Mesenchymal stem cell (in vitro differentiated cells and primary cell): ENCODE measurements at regions not wholly inside any gene's neighbourhood (a gene's known extent, or its start where the extent isn't known, plus 50 kb on each side); places are given as distances from the start of the nearest gene placed in this dataset.
"Not testable (repeated sequence)": the region's sequence is repeated elsewhere in the genome, so short reads cannot be mapped to it uniquely, and the experiment has no call there.

Experiments used
- DNase-seq: peaks from one replicate; pipeline ENCODE4 v3.0.0-alpha.2; 2013
- H2AFZ ChIP-seq: one replicate; pipeline ENCODE4 v1.6.1; 2013; ENCODE audit warnings: low read depth, mild to moderate bottlenecking, control low read depth, inconsistent platforms, low read length, moderate library complexity
- H2AK5ac ChIP-seq: 2 replicates; pipeline ENCODE4 v1.6.1; 2013; ENCODE audit warnings: low read length, moderate library complexity, mild to moderate bottlenecking, inconsistent platforms; ENCODE audit not compliant: severe bottlenecking
- H2BK120ac ChIP-seq: one replicate; pipeline ENCODE4 v1.6.1; 2013; ENCODE audit warnings: low read depth, mild to moderate bottlenecking, inconsistent platforms, low read length, moderate library complexity
- H2BK12ac ChIP-seq, 2 experiments: one replicate each; pipeline ENCODE4 v1.6.1; 2013; ENCODE audit warnings: inconsistent platforms in 2 of 2, low read length in 2 of 2, mild to moderate bottlenecking in 2 of 2, moderate library complexity in 2 of 2, control low read depth in 1 of 2
- H2BK15ac ChIP-seq: one replicate; pipeline ENCODE4 v1.6.1; 2013; ENCODE audit warnings: mild to moderate bottlenecking, low read depth, inconsistent platforms; ENCODE audit not compliant: poor library complexity, severe bottlenecking
- H2BK5ac ChIP-seq: 2 replicates; pipeline ENCODE4 v1.6.1; 2013; ENCODE audit warnings: low read depth, mild to moderate bottlenecking, low read length, control low read depth, inconsistent platforms; ENCODE audit not compliant: poor library complexity, severe bottlenecking
- H3K14ac ChIP-seq, 2 experiments: one replicate each; pipeline ENCODE4 v1.6.1; 2013; ENCODE audit warnings: inconsistent platforms in 2 of 2, low read length in 2 of 2, control low read depth in 1 of 2, mild to moderate bottlenecking in 1 of 2, moderate library complexity in 1 of 2
- H3K18ac ChIP-seq, 2 experiments: one replicate each; pipeline ENCODE4 v1.6.1; 2013; ENCODE audit warnings: inconsistent platforms in 2 of 2, low read length in 2 of 2, control low read depth in 1 of 2, low read depth in 1 of 2, mild to moderate bottlenecking in 1 of 2
- H3K23ac ChIP-seq, 2 experiments: one replicate each; pipeline ENCODE4 v1.6.1; 2013; ENCODE audit warnings: inconsistent platforms in 2 of 2, low read length in 2 of 2, mild to moderate bottlenecking in 2 of 2, moderate library complexity in 2 of 2, control low read depth in 1 of 2
- H3K27ac ChIP-seq: 2 replicates; pipeline ENCODE4 v1.5.1; 2013; ENCODE audit warnings: mild to moderate bottlenecking, moderate library complexity, low read length, control low read depth, inconsistent platforms; ENCODE audit not compliant: poor library complexity, severe bottlenecking
- H3K27me3 ChIP-seq, 2 experiments: 2 replicates each; pipeline versions ENCODE4 v1.6.1 to v1.7.0; 2013; ENCODE audit warnings: low read length in 2 of 2, mild to moderate bottlenecking in 2 of 2, moderate library complexity in 2 of 2, control low read depth in 1 of 2, inconsistent platforms in 1 of 2; ENCODE audit not compliant: control insufficient read depth in 1 of 2, insufficient read depth in 1 of 2
- H3K36me3 ChIP-seq, 2 experiments: 2 replicates each; pipeline versions ENCODE4 v1.6.1 to v1.7.0; 2013; ENCODE audit warnings: low read length in 2 of 2, control low read depth in 1 of 2, inconsistent platforms in 1 of 2, low read depth in 1 of 2, mild to moderate bottlenecking in 1 of 2; ENCODE audit not compliant: insufficient read depth in 2 of 2, control insufficient read depth in 1 of 2
- H3K4ac ChIP-seq, 2 experiments: one replicate each; pipeline ENCODE4 v1.6.1; 2013; ENCODE audit warnings: inconsistent platforms in 2 of 2, low read length in 2 of 2, mild to moderate bottlenecking in 2 of 2, moderate library complexity in 2 of 2, control low read depth in 1 of 2, low read depth in 1 of 2
- H3K4me1 ChIP-seq: 2 replicates; pipeline ENCODE4 v1.6.1; 2013; ENCODE audit warnings: low read depth, low read length, control low read depth; ENCODE audit not compliant: control insufficient read depth, insufficient read depth
- H3K4me2 ChIP-seq: 2 replicates; pipeline ENCODE4 v1.6.1; 2013; ENCODE audit warnings: low read length, mild to moderate bottlenecking, inconsistent platforms; ENCODE audit not compliant: poor library complexity, severe bottlenecking
- H3K4me3 ChIP-seq, 2 experiments: 2 replicates each; pipeline versions ENCODE4 v1.5.1 to v1.7.0; 2013; ENCODE audit warnings: low read length in 2 of 2, mild to moderate bottlenecking in 2 of 2, control low read depth in 1 of 2, low read depth in 1 of 2; ENCODE audit not compliant: insufficient read depth in 1 of 2
- H3K79me1 ChIP-seq: replicated peaks from 2 replicates; pipeline ENCODE4 v1.6.1; 2013; ENCODE audit warnings: mild to moderate bottlenecking, control low read depth, low read length, inconsistent platforms; ENCODE audit not compliant: poor library complexity, severe bottlenecking
- H3K9ac ChIP-seq: 2 replicates; pipeline ENCODE4 v1.7.0; 2013; ENCODE audit warnings: mild to moderate bottlenecking, low read length, moderate library complexity
- H3K9me3 ChIP-seq: 2 replicates; pipeline ENCODE4 v1.7.0; 2013; ENCODE audit warnings: mild to moderate bottlenecking, low read length; ENCODE audit not compliant: control insufficient read depth
- H4K8ac ChIP-seq: one replicate; pipeline ENCODE4 v1.6.1; 2013; ENCODE audit warnings: inconsistent platforms, mild to moderate bottlenecking, low read length, moderate library complexity
- H4K91ac ChIP-seq: one replicate; pipeline ENCODE4 v1.6.1; 2013; ENCODE audit warnings: mild to moderate bottlenecking, low read length, inconsistent platforms
- WGBS: methylation state at CpG from one replicate; pipeline ENCODE4 v1.1.7; 2013; ENCODE audit warnings: mixed read lengths; 5-methylcytosine and 5-hydroxymethylcytosine counted together

DNA sequence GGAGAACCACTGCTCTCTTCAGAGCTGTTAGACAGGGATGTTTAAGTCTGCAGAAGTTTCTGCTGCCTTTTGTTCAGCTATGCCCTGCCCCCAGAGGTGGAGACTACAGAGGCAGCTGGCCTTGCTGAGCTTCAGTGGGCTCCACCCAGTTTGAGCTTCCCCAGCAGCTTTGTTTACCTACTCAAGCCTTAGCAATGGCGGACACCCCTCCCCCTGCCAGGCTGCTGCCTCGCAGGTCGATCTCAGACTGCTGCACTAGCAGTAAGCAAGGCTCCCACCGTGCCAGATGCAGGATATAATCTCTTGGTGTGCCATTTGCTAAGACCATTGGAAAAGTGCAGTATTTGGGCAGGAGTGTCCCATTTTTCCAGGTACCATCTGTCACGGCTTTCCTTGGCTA, 465.1 kb downstream of the ZNF674 start:
- H3K9ac ChIP-seq, H2BK12ac ChIP-seq, H4K91ac ChIP-seq, H2AK5ac ChIP-seq, H3K36me3 ChIP-seq, H3K79me1 ChIP-seq, H3K27ac ChIP-seq, H2AFZ ChIP-seq, H3K23ac ChIP-seq, H3K14ac ChIP-seq, H2BK120ac ChIP-seq, H2BK5ac ChIP-seq, H3K18ac ChIP-seq, H3K4me3 ChIP-seq, DNase-seq, H3K4me2 ChIP-seq, H4K8ac ChIP-seq, H3K4me1 ChIP-seq, H2BK15ac ChIP-seq, H3K4ac ChIP-seq: not testable (repeated sequence)
- 75% methylated on average over 1 of the region's 5 CpGs for WGBS
- Histone ChIP-seq H3K27me3 (peaks cover 0 to 23% of the 10 kb centered on the region in 2 experiments), H3K9me3 (peaks cover 11% of the 10 kb centered on the region)

- no peaks in the 10 kb centered on the region for H3K36me3 ChIP-seq
- H4K8ac ChIP-seq, result no peak overlapping the region
- no peaks in the 10 kb centered on the region for H3K79me1 ChIP-seq
These were observed 472.4 kb downstream of the ZNF674 start for GRCh38 chrX:46072791-46073190.

DNA sequence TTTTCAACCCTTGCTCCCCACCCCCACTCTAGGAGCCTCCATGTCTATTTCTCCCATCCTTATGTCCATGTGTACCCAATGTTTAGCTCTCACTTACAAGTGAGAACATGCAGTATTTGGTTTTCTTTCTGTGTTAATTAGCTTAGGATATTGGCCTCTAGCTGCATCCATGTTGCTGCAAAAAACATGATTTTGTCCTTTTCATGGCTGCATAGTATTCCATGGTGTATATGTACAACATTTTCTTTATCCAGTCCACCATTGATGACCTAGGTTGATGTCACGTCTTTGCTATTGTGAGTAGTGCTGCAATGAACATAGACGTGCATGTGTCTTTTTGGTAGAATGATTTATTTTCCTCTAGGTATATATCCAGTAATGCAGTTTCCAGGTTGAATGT, 472.8 kb downstream of the ZNF674 start:
- no peak overlapping the region for H3K9ac ChIP-seq
- peaks cover 12% of the 10 kb centered on the region for H3K9me3 ChIP-seq
- no peaks in the 10 kb centered on the region for H3K36me3 ChIP-seq
- H3K4me3 ChIP-seq, result no peak overlapping the region
- H3K14ac ChIP-seq, result no peak overlapping the region
- no peak overlapping the region for H4K91ac ChIP-seq
- H3K23ac ChIP-seq, result no peak overlapping the region
- no peak overlapping the region for H2BK12ac ChIP-seq
- H2BK15ac ChIP-seq, result no peak overlapping the region
- no peak overlapping the region for H3K27ac ChIP-seq
- H3K4me2 ChIP-seq, result no peak overlapping the region
- no peak for DNase-seq
- peaks cover 0 to 5% of the 10 kb centered on the region in 2 experiments for H3K27me3 ChIP-seq
- H2BK5ac ChIP-seq, result no peak overlapping the region
- no peak overlapping the region for H2AK5ac ChIP-seq
- 50% methylated on average over 1 of the region's 2 CpGs for WGBS
- H2AFZ ChIP-seq, result no peak overlapping the region
- no peaks in the 10 kb centered on the region for H3K79me1 ChIP-seq
- no peaks in the 10 kb centered on the region for H3K4me1 ChIP-seq
- H3K18ac ChIP-seq, result no peak overlapping the region
- no peak overlapping the region for H3K4ac ChIP-seq
- H2BK120ac ChIP-seq, result no peak overlapping the region
- H4K8ac ChIP-seq, result no peak overlapping the region

More at GRCh38 chrX:46072791-46073190, 472.4 kb downstream of the ZNF674 start:
- Histone ChIP-seq H3K4ac (no peak overlapping the region), H3K27ac (no peak overlapping the region), H2BK12ac (no peak overlapping the region), H3K23ac (no peak overlapping the region), H3K27me3 (peaks cover 0 to 5% of the 10 kb centered on the region in 2 experiments), H2BK120ac (no peak overlapping the region), H3K18ac (no peak overlapping the region), H3K14ac (no peak overlapping the region), H3K9me3 (peaks cover 9% of the 10 kb centered on the region), H3K9ac (no peak overlapping the region), H3K4me2 (no peak overlapping the region), H3K4me3 (no peak overlapping the region), H2AK5ac (no peak overlapping the region), H4K91ac (no peak overlapping the region), H2AFZ (no peak overlapping the region), H2BK5ac (no peak overlapping the region), H3K4me1 (no peaks in the 10 kb centered on the region), H2BK15ac (no peak overlapping the region)
- WGBS, result 97% methylated on average over 2 of the region's 3 CpGs
- no peak for DNase-seq

- Histone ChIP-seq H3K4me3 (no peak overlapping the region), H2AFZ (no peak overlapping the region), H3K4me1 (no peaks in the 10 kb centered on the region), H3K4me2 (no peak overlapping the region), H3K36me3 (no peaks in the 10 kb centered on the region), H3K27ac (no peak overlapping the region), H3K4ac (no peak overlapping the region), H4K91ac (no peak overlapping the region), H2BK12ac (no peak overlapping the region), H4K8ac (no peak overlapping the region), H3K27me3 (peaks cover 0 to 5% of the 10 kb centered on the region in 2 experiments), H3K14ac (no peak overlapping the region), H3K18ac (no peak overlapping the region), H3K9ac (no peak overlapping the region), H2BK15ac (no peak overlapping the region), H3K79me1 (no peaks in the 10 kb centered on the region), H2AK5ac (no peak overlapping the region), H3K23ac (no peak overlapping the region), H2BK5ac (no peak overlapping the region), H3K9me3 (peaks cover 28% of the 10 kb centered on the region), H2BK120ac (no peak overlapping the region)
- DNase-seq, result no peak
These were observed 474.8 kb downstream of the ZNF674 start for GRCh38 chrX:46070421-46070820.
